GM21529 (cell line): ENCODE measurements at regions not wholly inside any gene's neighbourhood (a gene's known extent, or its start where the extent isn't known, plus 50 kb on each side); places are given as distances from the start of the nearest gene placed in this dataset.
"Not testable (repeated sequence)": the region's sequence is repeated elsewhere in the genome, so short reads cannot be mapped to it uniquely, and the experiment has no call there.

Source experiments
- ATAC-seq: cut with Tn5 transposase; IDR thresholded peaks from one replicate; pipeline ENCODE4 v1.9.1; 2021; ENCODE audit not compliant: unreplicated experiment

DNA sequence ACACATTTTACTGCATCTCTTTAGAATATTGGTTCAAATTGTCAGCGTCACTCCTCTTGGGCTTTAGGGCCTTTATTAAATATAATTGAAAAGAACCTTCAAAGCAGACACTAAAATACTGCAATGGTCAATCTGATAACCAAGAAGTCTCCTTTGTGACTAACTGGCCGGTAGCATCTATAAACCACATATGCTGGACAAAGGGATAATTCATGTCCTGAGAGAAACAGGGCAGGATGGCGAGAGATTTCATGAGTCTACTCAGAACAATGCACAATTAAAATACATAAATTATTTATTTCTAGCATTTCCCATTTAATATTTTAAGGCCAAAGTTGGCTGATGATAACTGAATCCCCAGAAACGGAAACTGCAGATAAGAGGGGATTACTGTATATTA lies 1083.4 kb upstream of the CDH18 start:
- ATAC-seq = no peak

- no peak for ATAC-seq
Observed at GRCh38 chr5:21070858-21071257, 1082.9 kb upstream of the CDH18 start.

DNA sequence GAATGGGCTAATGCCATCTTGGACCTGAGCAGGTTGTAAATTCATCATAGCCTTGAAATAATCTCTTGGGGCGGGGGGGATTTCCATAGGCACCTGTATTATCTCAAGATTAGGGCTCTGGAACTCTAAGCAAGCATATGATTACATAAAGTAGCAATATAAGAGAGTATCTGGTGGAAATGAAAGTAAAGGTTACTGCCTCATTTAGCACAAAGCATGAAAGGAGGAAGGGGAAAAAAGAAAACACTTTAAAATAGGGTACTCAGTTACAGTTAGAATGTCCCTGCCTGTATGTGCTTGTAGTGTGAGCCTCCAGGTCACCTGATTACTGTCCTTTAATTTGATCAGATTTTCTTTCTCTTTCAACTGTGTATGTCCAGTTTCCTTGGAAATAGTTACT lies 1079.7 kb upstream of the CDH18 start:
- no peak for ATAC-seq

DNA sequence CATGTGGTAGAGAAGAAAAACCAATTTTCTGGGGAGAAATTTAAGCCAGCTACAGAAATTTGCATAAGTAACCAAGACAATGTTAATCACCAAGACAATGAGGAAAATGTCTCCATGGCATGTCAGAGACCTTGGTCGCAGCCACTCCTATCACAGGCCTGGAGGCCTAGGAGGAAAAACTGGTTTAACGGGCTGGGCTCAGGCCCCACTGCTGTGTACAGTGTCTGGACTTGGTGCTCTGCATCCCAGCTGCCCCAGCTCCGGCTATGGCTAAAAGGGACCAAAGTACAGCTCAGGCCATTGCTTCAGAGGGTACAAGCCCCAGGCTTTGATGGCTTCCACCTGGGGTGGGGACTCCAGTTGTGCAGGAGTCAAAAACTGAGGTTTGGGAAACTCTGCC lies 1075.1 kb upstream of the CDH18 start:
- ATAC-seq = no peak

DNA sequence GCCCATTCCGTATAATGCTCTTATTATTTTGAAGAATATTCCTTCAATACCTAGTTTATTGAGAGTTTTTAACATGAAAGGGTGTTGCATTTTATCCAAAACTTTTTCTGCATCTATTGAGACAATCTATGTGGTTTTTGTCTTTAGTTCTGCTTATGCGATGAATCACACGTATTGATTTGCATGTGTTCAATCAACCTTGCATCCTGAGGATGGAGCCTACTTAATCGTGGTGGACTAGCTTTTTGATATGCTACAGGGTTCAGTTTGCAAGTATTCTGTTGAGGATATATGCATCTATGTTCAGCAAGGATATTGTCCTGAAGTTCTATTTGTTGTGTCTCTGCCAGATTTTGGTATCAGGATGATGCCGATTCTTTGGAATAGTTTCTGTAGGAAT lies 1070.3 kb upstream of the CDH18 start:
- peak; percentile 96 for ATAC-seq

DNA sequence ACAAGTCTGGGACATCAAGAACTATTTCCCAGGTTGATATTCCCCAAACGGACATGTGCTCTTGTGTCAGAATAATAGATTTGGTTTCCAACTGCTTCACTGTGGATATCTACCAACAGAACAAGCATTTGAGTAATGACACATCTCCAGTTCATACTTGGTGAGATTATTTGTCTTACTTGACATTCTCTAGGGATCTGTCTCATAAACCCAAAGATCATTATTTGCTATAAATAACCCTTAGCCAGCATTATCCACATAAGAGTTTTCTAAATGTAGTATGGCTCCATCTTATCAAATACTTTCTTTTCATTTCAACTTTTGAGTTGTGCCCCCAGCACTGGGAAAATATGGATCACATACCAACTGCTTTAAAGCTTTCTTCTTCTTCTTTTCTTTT lies 1063.9 kb upstream of the CDH18 start:
- no peak for ATAC-seq

- no peak for ATAC-seq
Observed at GRCh38 chr5:21049901-21050300, 1061.9 kb upstream of the CDH18 start.

GRCh38 chr5:21030981-21031380 lies 1043.0 kb upstream of the CDH18 start:
- ATAC-seq = no peak

DNA sequence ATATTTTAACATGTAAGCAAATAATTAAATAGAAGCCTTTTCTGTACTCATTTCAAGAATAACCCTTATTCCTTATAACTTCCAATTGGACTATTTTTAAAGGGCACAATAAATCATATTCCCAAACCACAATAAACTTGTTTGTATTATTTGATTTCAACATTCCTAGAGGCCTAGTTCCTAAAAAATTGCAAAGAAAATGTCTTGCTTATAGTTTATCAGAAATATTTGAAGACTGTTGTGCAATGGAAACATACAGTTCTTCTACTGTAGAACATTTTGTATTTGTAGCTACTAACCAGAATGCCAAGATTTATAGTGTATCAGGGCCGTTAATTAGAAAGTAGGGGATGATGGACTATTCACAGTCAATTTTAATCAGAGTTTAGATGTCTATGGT lies 1037.0 kb upstream of the CDH18 start:
- no peak for ATAC-seq

- ATAC-seq = no peak
Observed at GRCh38 chr5:21013237-21013636, 1025.2 kb upstream of the CDH18 start.

DNA sequence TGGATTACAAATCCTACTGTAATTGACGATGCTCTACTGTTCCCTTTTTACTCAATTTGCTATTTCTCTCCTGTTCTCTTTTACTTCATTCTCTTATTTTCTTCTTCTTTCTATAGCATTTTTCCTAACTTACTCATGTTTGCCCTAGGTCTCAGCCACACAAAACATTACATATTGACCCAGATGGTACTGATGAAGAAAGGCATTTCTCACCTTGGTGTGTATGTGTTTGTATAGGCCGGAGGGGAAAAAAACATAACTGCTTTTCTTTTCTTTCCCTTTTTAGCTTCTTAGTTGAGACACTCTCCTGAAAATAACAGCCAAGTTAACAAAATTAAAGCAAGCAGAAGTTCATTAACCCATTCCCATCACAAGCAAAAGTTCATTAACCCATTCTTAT lies 1019.8 kb upstream of the CDH18 start:
- no peak for ATAC-seq

GRCh38 chr5:20988933-20989332 lies 1000.9 kb upstream of the CDH18 start:
- ATAC-seq = not testable (repeated sequence)

DNA sequence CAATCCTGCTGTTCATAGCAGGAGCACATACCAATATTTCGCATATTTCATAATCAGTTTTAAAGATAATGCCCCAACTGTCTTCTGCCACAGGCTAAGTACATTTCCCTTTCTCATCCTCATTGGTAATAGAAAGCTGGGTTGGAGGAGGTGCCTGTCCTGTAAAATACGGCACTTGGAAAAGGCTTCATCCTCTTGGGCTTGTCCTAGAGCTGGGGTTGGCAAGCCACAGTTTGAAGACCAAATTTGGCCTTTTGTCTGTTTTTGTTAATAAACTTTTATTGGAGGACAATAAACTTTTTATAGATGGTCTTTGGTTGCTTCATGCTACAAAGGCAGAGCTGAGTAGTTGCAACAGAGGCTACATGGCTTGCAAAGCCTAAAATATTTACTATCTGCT lies 997.8 kb upstream of the CDH18 start:
- no peak for ATAC-seq

DNA sequence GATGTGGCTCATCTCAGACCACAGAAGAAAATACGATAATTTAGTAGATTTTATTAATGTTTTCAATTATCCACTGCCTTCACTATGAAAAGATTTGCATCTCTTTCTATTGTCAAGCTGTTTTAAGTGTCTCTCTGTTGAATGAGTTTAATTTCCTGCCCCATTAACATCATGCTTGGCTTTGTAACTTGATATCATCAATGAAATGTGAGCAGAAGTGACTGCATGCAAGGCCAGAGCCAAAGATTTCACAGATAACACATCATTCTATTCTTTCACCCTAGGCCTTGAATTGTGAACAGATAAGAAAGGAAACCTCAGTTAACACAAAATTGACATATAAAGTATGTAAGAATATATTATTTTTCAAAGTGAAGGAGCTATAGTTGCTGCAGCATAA lies 986.4 kb upstream of the CDH18 start:
- no peak for ATAC-seq

DNA sequence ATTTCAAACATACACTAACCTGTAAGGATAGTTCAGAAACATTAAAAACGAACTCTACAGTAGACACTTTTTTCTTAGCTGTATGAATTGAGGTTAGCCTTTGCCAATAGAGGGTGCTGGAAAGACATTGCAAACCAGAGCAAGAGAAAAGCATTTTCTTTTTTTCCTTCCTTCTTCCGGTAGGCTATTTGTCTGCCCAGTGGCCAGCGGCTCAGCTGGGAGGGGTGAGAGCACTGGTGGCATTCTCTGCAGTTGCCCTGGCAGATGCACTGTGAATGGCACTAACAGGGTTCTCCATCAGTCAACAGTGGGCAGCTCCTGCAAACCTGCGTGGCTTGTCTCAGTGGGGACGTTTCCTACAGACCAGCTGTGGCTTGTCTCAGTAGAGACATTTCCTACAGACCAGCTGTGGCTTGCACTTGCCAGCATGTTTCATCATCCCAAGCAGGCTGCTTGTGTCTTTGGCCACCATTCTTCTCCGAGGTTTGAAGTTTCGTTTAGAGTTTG lies 984.5 kb upstream of the CDH18 start:
- peak; percentile 75 for ATAC-seq

GRCh38 chr5:20959347-20959746 lies 971.3 kb upstream of the CDH18 start:
- ATAC-seq = no peak

- ATAC-seq = no peak
Observed at GRCh38 chr5:20958641-20959040, 970.6 kb upstream of the CDH18 start.

- no peak for ATAC-seq
Observed at GRCh38 chr5:20956134-20956533, 968.1 kb upstream of the CDH18 start.

DNA sequence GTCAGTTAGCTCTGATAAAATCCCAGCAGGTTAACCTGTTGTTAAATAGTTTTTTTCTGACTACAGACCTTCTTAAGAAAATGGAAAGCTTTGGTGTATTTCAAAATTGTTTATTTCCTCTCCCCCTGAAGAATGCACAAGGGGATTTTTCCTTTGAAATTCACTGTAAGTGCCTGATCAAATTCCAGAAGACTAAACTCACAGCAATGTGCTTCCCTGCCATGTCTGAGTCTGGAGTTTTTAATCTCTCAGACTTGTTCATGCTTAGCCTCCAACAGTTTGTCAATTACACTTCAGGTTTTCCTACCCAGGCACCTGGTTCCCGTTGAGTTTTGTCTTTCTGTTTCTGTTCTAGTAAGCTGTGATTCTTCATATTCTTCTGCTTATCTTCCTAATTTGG lies 961.6 kb upstream of the CDH18 start:
- ATAC-seq = no peak

DNA sequence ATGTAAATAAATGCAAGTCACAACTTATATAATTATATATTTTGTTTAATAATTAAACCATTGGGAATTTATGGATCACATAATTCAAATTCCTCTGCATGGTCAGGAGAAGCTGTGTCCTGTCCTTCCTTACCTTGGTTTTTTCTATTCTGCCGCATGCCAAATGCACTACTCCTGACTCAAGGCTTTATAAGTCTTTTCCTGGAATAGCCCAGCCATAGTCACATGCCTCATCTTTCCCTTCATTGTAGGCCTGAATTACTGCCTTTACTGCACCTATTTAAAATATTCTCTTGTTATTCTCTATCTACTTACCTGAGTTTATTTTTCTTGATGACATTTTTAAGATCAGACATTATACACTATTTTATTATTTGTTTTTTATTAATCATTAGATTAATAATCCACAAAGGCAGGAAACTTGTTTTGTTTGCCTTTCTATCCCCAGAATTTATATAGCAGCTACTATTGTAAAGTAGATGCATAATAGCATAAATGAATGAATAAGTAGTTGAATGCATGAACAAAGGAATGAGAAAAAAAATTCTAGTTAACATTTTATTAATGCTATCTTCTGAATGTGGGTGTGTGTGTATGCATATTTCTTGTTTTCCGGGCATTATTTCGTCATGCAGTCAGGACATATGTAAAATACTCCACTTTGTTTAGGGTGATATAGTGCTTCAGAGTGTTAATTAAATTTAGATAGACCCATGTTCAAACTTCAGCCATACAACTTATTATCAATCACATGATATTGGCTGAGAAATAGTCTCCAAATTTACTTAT lies 955.4 kb upstream of the CDH18 start:
- ATAC-seq = not testable (repeated sequence)

- ATAC-seq = not testable (repeated sequence)
Observed at GRCh38 chr5:20942603-20943002, 954.6 kb upstream of the CDH18 start.

DNA sequence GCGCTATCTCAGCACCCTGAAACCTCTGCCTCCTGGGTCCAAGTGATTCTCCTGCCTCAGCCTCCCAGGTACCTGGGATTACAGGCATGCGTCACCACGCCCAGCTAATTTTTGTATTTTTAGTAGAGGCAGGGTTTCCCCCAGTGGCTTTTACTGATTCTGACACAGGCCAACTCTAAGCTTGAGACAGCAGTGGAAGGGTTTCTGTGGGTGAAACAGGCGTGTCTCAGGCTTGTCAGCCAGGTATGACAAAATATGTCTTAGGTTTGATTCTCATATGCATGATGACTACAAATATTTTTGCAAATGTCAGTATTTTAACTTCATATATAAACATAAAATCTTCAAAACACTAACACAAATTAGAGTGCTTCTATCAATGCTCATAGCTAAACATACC lies 952.8 kb upstream of the CDH18 start:
- ATAC-seq = not testable (repeated sequence)

DNA sequence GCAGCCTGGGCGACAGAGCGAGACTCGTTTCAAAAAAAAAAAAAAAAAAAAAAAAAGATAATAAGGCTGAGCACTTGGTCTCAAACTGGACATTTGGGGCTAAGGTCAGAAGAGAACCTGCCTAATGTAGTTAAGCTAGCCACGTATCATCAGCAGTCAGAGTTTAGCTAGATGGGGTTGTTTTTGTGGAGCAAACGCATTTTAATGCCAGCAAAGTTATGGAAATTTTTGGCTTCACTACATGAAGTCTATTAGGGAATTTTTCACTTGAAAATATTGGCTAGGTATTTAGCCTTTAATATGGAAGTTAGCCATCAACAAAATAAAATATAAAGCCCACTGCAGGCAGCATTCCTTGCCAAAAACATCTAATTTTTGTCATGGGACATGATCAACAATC lies 902.9 kb upstream of the CDH18 start:
- not testable (repeated sequence) for ATAC-seq
